ENCODE measurements at regions not wholly inside any gene's neighbourhood (a gene's known extent, or its start where the extent isn't known, plus 50 kb on each side); places are given as distances from the start of the nearest gene placed in this dataset.

- no peaks in the 10 kb centered on the region for H3K79me2 ChIP-seq (ENCODE audit: insufficient read depth, low read length)
- H3K36me3 ChIP-seq (ENCODE audit: insufficient read depth, low read length): no peaks in the 10 kb centered on the region
- H3F3A ChIP-seq (ENCODE audit: insufficient read depth, low read length): no peaks in the 10 kb centered on the region
- H3K9me3 ChIP-seq (ENCODE audit: low read length): no peaks in the 10 kb centered on the region
- H3K4me3 ChIP-seq (ENCODE audit: low read depth, low read length, poor library complexity, severe bottlenecking): no peak overlapping the region
- H4K20me1 ChIP-seq (ENCODE audit: insufficient read depth, low read length): no peaks in the 10 kb centered on the region
- H3K27ac ChIP-seq (ENCODE audit: low read depth, low read length, poor library complexity, severe bottlenecking): no peak overlapping the region
- no peak overlapping the region for H2AFZ ChIP-seq (ENCODE audit: low read length)
- H3K9ac ChIP-seq (ENCODE audit: low read length): no peak overlapping the region
- H3K27me3 ChIP-seq (ENCODE audit: insufficient read depth, low read length): no peaks in the 10 kb centered on the region
- H3K4me1 ChIP-seq (ENCODE audit: insufficient read depth, low read length, severe bottlenecking): no peaks in the 10 kb centered on the region
- no peak overlapping the region for H3K4me2 ChIP-seq (ENCODE audit: low read length)
- TF ChIP-seq CTCF (IDR thresholded peaks at IDR 0.05; ENCODE audit: low read length): no peak
- no peak for TF ChIP-seq EZH2 (IDR thresholded peaks at IDR 0.05; ENCODE audit: borderline replicate concordance, low read length)
- H3K9me2 ChIP-seq (ENCODE audit: low read depth, low read length): no peaks in the 10 kb centered on the region
Measured at GRCh38 chr1:87757676-87758075, 429.0 kb downstream of the LMO4 start.

- H3K27me3 ChIP-seq (ENCODE audit: insufficient read depth, low read length): no peaks in the 10 kb centered on the region
- no peak overlapping the region for H3K27ac ChIP-seq (ENCODE audit: low read depth, low read length, poor library complexity, severe bottlenecking)
- no peaks in the 10 kb centered on the region for H3K36me3 ChIP-seq (ENCODE audit: insufficient read depth, low read length)
- no peaks in the 10 kb centered on the region for H3K9me2 ChIP-seq (ENCODE audit: low read depth, low read length)
- H3K4me1 ChIP-seq (ENCODE audit: insufficient read depth, low read length, severe bottlenecking): no peaks in the 10 kb centered on the region
- no peak overlapping the region for H2AFZ ChIP-seq (ENCODE audit: low read length)
- no peaks in the 10 kb centered on the region for H4K20me1 ChIP-seq (ENCODE audit: insufficient read depth, low read length)
- H3K9ac ChIP-seq (ENCODE audit: low read length): no peak overlapping the region
- no peaks in the 10 kb centered on the region for H3K9me3 ChIP-seq (ENCODE audit: low read length)
- no peak overlapping the region for H3K4me2 ChIP-seq (ENCODE audit: low read length)
- H3F3A ChIP-seq (ENCODE audit: insufficient read depth, low read length): no peaks in the 10 kb centered on the region
- no peak overlapping the region for H3K4me3 ChIP-seq (ENCODE audit: low read depth, low read length, poor library complexity, severe bottlenecking)
- TF ChIP-seq CTCF (IDR thresholded peaks at IDR 0.05; ENCODE audit: low read length): no peak
- H3K79me2 ChIP-seq (ENCODE audit: insufficient read depth, low read length): no peaks in the 10 kb centered on the region
Measured at GRCh38 chr1:87759421-87760087, 430.9 kb downstream of the LMO4 start.

GRCh38 chr1:87760155-87760554 lies 431.5 kb downstream of the LMO4 start:
- H3K4me2 ChIP-seq (ENCODE audit: low read length): no peak overlapping the region
- no peaks in the 10 kb centered on the region for H3K36me3 ChIP-seq (ENCODE audit: insufficient read depth, low read length)

More at GRCh38 chr1:87760155-87760554, 431.5 kb downstream of the LMO4 start:
- no peak overlapping the region for H3K27ac ChIP-seq (ENCODE audit: low read depth, low read length, poor library complexity, severe bottlenecking)
- no peaks in the 10 kb centered on the region for H3K4me1 ChIP-seq (ENCODE audit: insufficient read depth, low read length, severe bottlenecking)
- H2AFZ ChIP-seq (ENCODE audit: low read length): no peak overlapping the region
- no peaks in the 10 kb centered on the region for H3F3A ChIP-seq (ENCODE audit: insufficient read depth, low read length)
- no peaks in the 10 kb centered on the region for H3K79me2 ChIP-seq (ENCODE audit: insufficient read depth, low read length)
- H3K27me3 ChIP-seq (ENCODE audit: insufficient read depth, low read length): no peaks in the 10 kb centered on the region
- TF ChIP-seq EZH2 (IDR thresholded peaks at IDR 0.05; ENCODE audit: borderline replicate concordance, low read length) (no peak), CTCF (IDR thresholded peaks at IDR 0.05; ENCODE audit: low read length) (no peak)
- no peaks in the 10 kb centered on the region for H3K9me3 ChIP-seq (ENCODE audit: low read length)
- no peak overlapping the region for H3K4me3 ChIP-seq (ENCODE audit: low read depth, low read length, poor library complexity, severe bottlenecking)
- no peaks in the 10 kb centered on the region for H4K20me1 ChIP-seq (ENCODE audit: insufficient read depth, low read length)
- H3K9ac ChIP-seq (ENCODE audit: low read length): no peak overlapping the region
- H3K9me2 ChIP-seq (ENCODE audit: low read depth, low read length): no peaks in the 10 kb centered on the region

Data from OCI-LY1 (cell line).